LNCaP clone FGC (cell line): ENCODE measurements at regions not wholly inside any gene's neighbourhood (a gene's known extent, or its start where the extent isn't known, plus 50 kb on each side); places are given as distances from the start of the nearest gene placed in this dataset.
"Not testable (repeated sequence)": the region's sequence is repeated elsewhere in the genome, so short reads cannot be mapped to it uniquely, and the experiment has no call there.

Source experiments
- DNase-seq: peaks from one replicate; pipeline ENCODE4 v3.0.0-alpha.2; 2011; ENCODE audit warnings: low read depth
- H3K4me3 ChIP-seq: 2 replicates; pipeline ENCODE4 v1.5.1; 2011; ENCODE audit warnings: mild to moderate bottlenecking, low read depth, low read length, control low read depth
- CTCF ChIP-seq: IDR thresholded peaks from 2 replicates; pipeline ENCODE4 v1.5.1; 2012; ENCODE audit warnings: mild to moderate bottlenecking; ENCODE audit not compliant: control insufficient read depth, insufficient read depth; ENCODE audit errors: extremely low read depth

- no peak for TF ChIP-seq CTCF
- DNase-seq = no peak
- no peak overlapping the region for H3K4me3 ChIP-seq
Observed at GRCh38 chr7:57789130-57789529, 339.2 kb downstream of the ZNF716 start.

- H3K4me3 ChIP-seq = no peak overlapping the region
- DNase-seq = no peak
- TF ChIP-seq CTCF = no peak
Observed at GRCh38 chr7:57819491-57819981, 369.6 kb downstream of the ZNF716 start.

GRCh38 chr7:57820477-57820876 is 370.5 kb downstream of the ZNF716 start:
- DNase-seq = no peak
- H3K4me3 ChIP-seq = no peak overlapping the region
- no peak for TF ChIP-seq CTCF

- no peak for TF ChIP-seq CTCF
- DNase-seq = no peak
- no peak overlapping the region for H3K4me3 ChIP-seq
Observed at GRCh38 chr7:57821438-57822382, 371.7 kb downstream of the ZNF716 start.

- DNase-seq, H3K4me3 ChIP-seq: not testable (repeated sequence)
Observed at GRCh38 chr7:57826548-57826947, 376.6 kb downstream of the ZNF716 start.

- H3K4me3 ChIP-seq, DNase-seq: not testable (repeated sequence)
Observed at GRCh38 chr7:57835161-57835560, 385.2 kb downstream of the ZNF716 start.

GRCh38 chr7:57839152-57839551 is 389.2 kb downstream of the ZNF716 start:
- not testable (repeated sequence) for DNase-seq, H3K4me3 ChIP-seq

- DNase-seq = no peak
- 0 out of 2 replicates have a peak, but pooled peaks have one; percentile 18 for TF ChIP-seq CTCF
- peak overlapping the region; percentile 44 for H3K4me3 ChIP-seq
Observed at GRCh38 chr7:57867884-57868701, 418.1 kb downstream of the ZNF716 start.
